GM18861 (cell line): ENCODE measurements at regions not wholly inside any gene's neighbourhood (a gene's known extent, or its start where the extent isn't known, plus 50 kb on each side); places are given as distances from the start of the nearest gene placed in this dataset.

Source experiments
- ATAC-seq: cut with Tn5 transposase; IDR thresholded peaks from one replicate; pipeline ENCODE4 v1.9.1; 2021; ENCODE audit not compliant: unreplicated experiment

DNA sequence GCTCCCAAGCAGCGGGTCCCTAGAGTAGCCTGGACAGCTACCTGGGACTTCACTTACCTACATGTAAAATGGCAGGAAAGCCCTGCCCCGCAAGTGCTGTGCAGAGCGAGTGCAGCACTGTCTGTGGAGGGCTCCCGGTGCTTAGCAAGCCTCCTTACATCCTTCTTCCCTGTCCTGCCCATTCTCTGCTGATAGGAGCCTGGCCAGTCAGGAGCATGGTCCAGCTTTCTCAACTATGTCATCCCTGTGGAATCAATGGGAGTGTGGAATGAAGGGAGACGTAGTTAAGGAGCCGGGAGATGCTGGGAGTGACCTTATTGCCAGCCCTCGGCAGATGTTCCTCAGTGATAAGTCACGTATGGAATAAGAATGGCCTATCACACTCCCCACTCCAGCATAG, 661.9 kb upstream of the ID2 start:
- no peak for ATAC-seq

- no peak for ATAC-seq
Observed at GRCh38 chr2:8021921-8022320, 659.9 kb upstream of the ID2 start.

DNA sequence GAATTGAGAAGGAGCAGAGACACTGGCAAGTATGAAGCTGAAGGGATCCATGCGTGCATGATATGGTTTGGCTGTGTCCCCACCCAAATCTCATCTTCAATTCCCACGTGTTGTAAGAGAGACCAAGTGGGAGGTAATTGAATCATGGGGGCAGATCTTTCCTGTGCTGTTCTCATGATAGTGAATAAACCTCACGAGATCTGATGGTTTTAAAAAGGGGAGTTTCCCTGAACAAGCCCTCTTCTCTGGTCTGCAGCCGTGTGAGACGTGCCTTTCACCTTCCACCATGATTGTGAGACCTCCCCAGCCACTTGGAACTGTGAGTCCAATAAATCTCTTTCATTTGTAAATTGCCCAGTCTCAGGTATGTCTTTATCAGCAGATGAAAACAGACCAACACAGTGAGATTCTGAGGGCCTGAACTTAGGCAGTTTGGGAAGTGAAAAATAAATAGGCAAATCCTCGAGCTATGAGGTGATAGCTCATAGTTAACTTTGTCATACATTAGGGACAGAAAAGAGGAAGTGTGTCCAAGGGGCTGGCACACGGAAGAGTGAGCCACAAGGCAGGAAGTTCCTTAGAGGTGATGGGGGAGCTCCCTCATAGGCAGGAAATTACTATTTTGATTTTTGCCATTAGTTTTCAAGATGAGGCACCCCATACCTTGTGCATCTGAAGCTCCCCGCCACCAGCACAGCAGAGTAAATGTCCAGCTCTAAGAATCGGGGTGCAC, 658.8 kb upstream of the ID2 start:
- peak; percentile 85 for ATAC-seq

- ATAC-seq = no peak
Observed at GRCh38 chr2:8024506-8024905, 657.4 kb upstream of the ID2 start.

DNA sequence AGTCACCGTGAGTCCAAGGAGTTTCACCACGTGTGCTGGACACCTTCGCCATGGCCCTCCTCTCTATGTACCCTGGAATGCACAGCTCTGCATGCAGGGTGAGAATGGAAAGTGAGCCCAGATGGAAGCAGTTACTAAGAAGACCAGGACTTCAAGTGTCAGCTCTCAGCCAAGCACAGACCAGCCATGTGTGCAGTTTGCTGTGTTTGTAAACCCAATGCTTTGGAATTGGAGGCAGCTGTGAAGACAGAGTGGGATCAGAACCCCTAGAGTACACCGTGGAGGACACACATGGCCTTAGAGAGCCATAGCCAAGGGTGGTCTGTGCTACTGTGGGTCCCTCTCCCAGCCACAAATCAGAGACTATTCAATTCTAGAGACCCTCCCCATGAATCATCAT, 655.5 kb upstream of the ID2 start:
- no peak for ATAC-seq

GRCh38 chr2:8027387-8027786, 654.5 kb upstream of the ID2 start:
- no peak for ATAC-seq

DNA sequence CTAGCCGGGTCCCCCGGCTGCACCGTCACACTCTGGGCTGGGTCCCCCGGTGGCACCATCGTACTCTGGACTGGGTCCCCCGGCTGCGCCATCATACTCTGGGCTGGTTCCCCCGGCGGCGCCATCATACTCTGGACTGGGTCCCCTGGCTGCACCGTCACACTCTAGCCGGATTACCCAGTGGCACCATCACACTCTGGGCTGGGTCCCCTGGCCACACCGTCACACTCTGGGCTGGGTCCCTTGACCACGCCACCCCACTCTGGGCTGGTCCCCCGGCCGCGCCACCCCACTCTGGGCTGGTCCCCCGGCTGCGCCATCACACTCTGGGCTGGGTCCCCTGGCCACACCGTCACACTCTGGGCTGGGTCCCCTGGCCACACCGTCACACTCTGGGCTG, 653.8 kb upstream of the ID2 start:
- no peak for ATAC-seq

GRCh38 chr2:8028436-8028835, 653.4 kb upstream of the ID2 start:
- ATAC-seq = no peak

DNA sequence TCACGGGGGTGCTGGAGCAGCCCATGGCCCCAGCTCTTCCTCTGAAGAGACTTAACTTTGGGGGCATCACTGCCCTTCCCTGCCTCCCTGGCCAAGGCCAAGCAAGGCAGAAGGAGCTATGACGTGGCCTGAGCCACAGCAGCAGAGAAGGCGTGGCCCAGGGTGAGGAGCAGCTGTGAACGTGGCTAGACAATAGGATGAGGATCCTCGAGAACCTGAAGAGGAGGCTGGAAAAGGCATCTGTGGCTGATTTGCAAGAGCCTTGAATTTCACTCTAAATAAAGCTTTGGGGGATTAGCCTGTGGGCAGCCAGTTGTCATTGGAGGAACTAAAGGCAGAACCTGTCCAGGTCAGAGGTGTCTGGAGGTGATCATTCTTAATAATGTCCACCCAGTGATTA, 652.9 kb upstream of the ID2 start:
- no peak for ATAC-seq

- no peak for ATAC-seq
Observed at GRCh38 chr2:8030573-8031303, 651.1 kb upstream of the ID2 start.

GRCh38 chr2:8031370-8031769, 650.5 kb upstream of the ID2 start:
- ATAC-seq = no peak

- no peak for ATAC-seq
Observed at GRCh38 chr2:8033546-8034096, 648.2 kb upstream of the ID2 start.

DNA sequence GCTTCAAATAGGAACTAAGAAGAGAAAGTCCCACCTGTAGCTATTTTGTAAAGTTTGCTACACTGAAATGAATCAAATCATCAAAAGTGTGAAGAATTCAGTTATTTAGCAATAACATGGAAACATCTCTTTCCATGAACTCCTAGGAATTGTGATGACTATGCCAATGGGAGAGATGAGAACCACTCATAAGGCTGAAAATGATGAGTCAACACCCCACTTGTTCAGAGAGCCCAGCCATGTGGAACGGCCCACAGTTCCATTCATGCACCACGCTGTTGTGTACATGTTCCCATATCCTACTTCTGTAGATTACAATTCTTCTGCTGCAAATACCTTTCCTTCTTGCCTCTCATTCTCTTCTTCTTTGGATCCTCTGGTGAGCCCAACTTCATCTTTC, 645.5 kb upstream of the ID2 start:
- ATAC-seq = no peak

DNA sequence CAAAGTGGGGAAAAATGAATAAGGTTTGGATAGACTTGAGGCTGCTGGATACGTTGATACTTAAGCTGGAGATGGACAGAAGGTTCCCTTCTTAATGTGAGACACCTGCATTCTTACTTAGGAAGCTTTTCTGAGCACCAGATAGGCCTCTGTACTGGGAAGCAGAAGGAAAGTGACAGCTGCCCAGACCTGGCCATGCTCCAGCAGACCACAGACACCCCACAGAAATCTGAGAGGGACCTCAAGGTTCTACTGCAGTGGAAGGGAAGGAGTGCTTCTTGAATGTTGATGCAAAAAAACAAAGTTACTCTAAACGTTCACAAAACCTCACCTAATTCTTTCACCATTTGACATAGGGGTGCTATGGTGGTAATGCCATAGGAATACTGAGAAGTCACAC, 642.1 kb upstream of the ID2 start:
- ATAC-seq = no peak

DNA sequence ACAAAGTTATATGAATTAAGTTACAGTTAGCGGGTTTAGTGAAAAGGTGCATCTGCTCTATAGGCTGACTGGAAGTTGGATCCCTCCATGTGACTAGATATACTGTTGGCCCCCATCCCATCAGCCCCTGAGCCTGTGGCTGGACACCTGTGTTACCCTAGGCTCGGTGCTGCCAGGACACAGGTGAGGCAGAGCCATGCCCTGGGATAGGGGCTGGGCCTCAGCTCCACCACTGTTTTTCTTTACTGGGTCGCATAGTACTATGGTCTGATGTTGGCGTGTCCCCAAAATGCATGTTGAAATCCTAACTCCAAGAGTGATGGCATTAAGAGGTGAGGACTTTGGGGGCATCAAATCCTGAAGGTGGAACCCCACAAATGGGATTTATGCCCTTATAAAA, 638.6 kb upstream of the ID2 start:
- ATAC-seq = no peak

DNA sequence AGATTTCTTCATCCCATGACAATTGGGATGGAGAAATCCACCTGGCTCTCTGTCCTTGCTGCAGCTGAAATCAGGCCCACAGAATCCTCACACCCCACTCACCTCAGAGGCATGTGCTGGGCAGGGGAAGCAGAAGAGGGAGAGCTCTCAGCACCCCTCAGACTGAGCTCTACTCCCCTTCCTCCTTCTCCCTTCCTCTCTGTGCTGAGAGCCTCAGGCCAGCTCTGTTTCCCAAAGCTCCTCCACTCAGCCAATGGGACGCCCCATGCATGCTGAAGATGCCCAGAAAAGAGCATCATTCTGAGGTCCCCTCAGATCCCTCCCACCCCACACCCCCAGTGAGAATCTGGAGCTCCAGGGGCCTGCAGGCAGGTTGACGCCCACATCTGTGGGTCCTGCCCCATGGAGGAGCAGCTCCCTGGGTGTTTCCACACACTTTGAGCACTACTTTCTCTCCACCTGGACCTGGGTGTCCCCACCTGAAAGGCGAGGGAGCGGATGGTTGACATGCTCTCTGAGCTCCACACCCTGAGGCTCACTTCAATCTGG, 637.7 kb upstream of the ID2 start:
- no peak for ATAC-seq

GRCh38 chr2:8045081-8045614, 636.7 kb upstream of the ID2 start:
- no peak for ATAC-seq

GRCh38 chr2:8046849-8047248, 635.0 kb upstream of the ID2 start:
- ATAC-seq = no peak

- no peak for ATAC-seq
Observed at GRCh38 chr2:8049176-8049575, 632.7 kb upstream of the ID2 start.

DNA sequence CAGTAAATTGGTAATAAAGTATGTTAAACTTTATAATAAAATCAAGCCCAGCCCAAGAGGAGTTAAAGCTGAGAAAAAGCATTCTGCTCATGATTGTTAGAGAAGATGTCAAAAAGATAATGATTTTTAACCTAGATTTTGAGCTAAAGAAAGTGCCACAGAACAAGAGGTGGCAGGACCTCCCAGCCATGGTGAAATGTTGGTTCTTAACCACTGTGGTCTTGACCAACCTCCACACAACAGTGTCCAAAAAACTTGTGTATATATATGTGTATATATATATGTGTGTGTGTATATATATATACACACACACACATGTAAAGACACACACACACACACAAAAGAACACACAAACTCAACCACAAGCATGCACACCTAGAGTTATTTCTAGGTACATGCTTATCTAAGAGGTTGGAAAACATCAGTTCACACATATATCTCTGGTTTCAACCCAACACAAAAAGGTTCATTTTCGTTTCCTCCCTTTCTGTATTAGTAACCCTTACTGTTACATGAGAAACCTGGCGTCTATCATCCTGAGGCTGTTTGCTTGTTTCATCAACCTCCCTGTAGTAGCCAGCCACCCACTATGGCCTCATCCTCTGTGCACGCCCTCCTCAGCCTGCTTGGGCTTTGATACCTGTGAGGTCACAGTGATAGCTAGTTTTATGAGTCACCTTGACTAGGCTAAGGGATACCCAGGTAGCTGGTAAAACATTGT, 631.8 kb upstream of the ID2 start:
- peak; percentile 81 for ATAC-seq

DNA sequence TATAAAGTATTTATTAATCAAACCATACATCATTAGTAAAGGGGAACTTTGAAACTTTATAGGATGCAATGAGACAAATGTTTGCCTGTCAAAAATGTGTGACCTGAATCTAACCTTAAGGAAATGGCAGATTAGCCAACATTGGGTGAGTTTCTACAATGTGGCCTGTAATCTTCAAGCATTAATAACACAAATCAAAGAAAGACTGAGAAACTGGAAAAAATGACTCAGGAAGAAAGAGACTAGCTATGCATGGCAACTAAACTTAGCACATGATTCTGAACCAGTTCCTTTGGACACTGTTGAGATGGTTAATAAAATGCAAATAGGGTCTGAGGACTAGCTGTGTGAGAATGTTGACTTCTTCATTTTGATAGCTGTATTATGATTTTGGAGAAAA, 628.6 kb upstream of the ID2 start:
- ATAC-seq = no peak
